Left ventricle myocardium inferior (tissue), 1 donor: ENCODE measurements at regions not wholly inside any gene's neighbourhood (a gene's known extent, or its start where the extent isn't known, plus 50 kb on each side); places are given as distances from the start of the nearest gene placed in this dataset.

Experiments
- DNase-seq: peaks from one replicate; pipeline ENCODE4 v3.0.0-alpha.2; 2020
- H3K27ac ChIP-seq: fragments of 200-600 bp; replicated peaks from 2 replicates; pipeline ENCODE4 v1.8.0; 2021
- H3K27me3 ChIP-seq: fragments of 200-600 bp; 2 replicates; pipeline ENCODE4 v1.8.0; 2021; ENCODE audit warnings: low read depth
- H3K36me3 ChIP-seq: fragments of 200-600 bp; 2 replicates; pipeline ENCODE4 v1.8.0; 2021
- H3K4me1 ChIP-seq: fragments of 200-600 bp; 2 replicates; pipeline ENCODE4 v1.8.0; 2021
- H3K4me3 ChIP-seq: fragments of 200-600 bp; 2 replicates; pipeline ENCODE4 v1.8.0; 2021; ENCODE audit warnings: mild to moderate bottlenecking, moderate library complexity
- H3K9me3 ChIP-seq: fragments of 200-600 bp; replicated peaks from 2 replicates; pipeline ENCODE4 v1.8.0; 2021
- CTCF ChIP-seq: fragments of 200-600 bp; IDR thresholded peaks from 2 replicates; pipeline ENCODE4 v1.8.0; 2021; ENCODE audit warnings: antibody characterized with exemption, mild to moderate bottlenecking, borderline replicate concordance
- intact Hi-C: fragments of 100-400 bp; cut with micrococcal nuclease; formaldehyde crosslinking; loops from one replicate; pipeline ENCODE4 v1.11.0; 2022
- donor health status: DM: no; HTN: yes; CAD: no; lungs with severe emphysema.

- Histone ChIP-seq H3K27ac (no peak overlapping the region), H3K9me3 (no peaks in the 10 kb centered on the region), H3K27me3 (no peaks in the 10 kb centered on the region), H3K36me3 (peaks cover 10% of the 10 kb centered on the region), H3K4me1 (peaks cover 9% of the 10 kb centered on the region), H3K4me3 (no peak overlapping the region)
- intact Hi-C loops, result no loop called here
- TF ChIP-seq CTCF, result no peak
- no peak for DNase-seq
Observed at GRCh38 chr6:150730801-150731457, 131.2 kb downstream of the PLEKHG1 start.

DNA sequence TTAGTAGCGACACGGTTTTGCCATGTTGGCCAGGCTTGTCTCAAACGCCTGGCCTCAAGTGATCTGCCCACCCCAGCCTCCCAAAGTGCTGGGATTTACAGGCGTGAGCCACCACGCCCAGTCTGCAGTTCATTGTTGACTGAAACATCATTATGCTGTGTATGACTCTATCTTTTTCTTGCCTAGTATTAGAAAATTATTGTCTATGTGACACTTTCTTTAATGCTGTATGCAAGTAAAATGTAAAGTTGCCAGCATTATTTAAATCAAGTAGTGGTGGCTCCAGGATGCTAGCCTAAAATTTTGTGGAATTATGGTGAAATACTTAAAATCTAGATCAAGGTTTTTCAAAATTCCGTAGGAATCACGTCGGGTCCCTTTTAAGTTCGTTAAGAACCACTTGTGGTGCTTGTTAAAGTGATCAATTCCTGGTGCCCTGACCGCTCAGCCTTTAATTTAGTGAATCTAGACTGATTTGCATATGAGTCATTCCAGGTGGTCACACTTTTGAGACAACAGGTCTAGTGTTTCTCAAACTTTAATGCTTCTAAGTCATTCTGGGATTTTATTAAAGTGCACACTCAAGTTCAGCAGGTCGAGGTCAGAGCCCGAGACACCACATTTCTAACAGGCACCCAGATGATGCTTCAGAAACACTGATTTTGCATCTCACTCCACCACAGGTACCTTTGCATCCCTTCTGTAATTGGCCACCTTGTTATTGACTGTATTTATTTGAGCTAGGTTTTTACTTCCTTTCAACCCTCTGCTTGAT lies 132.6 kb upstream of the MTHFD1L start:
- Histone ChIP-seq H3K36me3 (peaks cover 10% of the 10 kb centered on the region), H3K4me3 (no peak overlapping the region), H3K27ac (no peak overlapping the region), H3K4me1 (peaks cover 12% of the 10 kb centered on the region), H3K27me3 (no peaks in the 10 kb centered on the region), H3K9me3 (no peaks in the 10 kb centered on the region)
- DNase-seq, result no peak
- TF ChIP-seq CTCF, result no peak
- intact Hi-C loops, result no loop called here

- peaks cover 12% of the 10 kb centered on the region for H3K4me1 ChIP-seq
- DNase-seq, result no peak
- peaks cover 10% of the 10 kb centered on the region for H3K36me3 ChIP-seq
- intact Hi-C loops, result no loop called here
- no peak for TF ChIP-seq CTCF
- no peak overlapping the region for H3K27ac ChIP-seq
- H3K27me3 ChIP-seq, result no peaks in the 10 kb centered on the region
- no peaks in the 10 kb centered on the region for H3K9me3 ChIP-seq
- no peak overlapping the region for H3K4me3 ChIP-seq
Observed at GRCh38 chr6:150733726-150734125, 131.8 kb upstream of the MTHFD1L start.

- H3K4me3 ChIP-seq, result no peak overlapping the region
- intact Hi-C loops, result no loop called here
- peaks cover 10% of the 10 kb centered on the region for H3K36me3 ChIP-seq
- H3K4me1 ChIP-seq, result peaks cover 12% of the 10 kb centered on the region
- no peaks in the 10 kb centered on the region for H3K27me3 ChIP-seq
- H3K27ac ChIP-seq, result no peak overlapping the region
- no peak for DNase-seq
- no peak for TF ChIP-seq CTCF
- no peaks in the 10 kb centered on the region for H3K9me3 ChIP-seq
Observed at GRCh38 chr6:150734235-150734634, 131.3 kb upstream of the MTHFD1L start.

DNA sequence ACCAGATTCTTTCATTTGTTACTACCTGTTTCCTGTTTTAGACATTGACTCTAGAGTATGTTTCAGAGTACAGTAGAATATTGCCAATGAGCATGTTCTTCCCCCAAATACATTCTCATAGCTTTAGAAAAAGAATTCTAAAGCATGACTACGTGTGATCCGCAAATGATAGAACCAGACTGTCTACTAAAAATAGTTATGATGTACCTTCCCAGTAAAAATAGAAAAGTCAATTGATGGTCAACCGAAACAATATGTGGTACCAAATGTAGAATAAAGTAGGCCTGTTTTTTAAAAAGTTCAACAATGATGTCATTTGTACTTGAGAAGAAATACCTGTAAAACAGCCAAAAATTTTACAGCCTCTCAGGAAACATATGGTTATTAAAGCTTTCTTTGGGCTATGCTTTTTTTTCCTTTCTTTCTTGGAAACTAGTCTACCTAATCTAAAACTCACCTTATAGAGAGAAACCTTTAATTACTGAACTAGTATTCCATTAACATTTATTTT lies 130.1 kb upstream of the MTHFD1L start:
- H3K9me3 ChIP-seq, result no peaks in the 10 kb centered on the region
- intact Hi-C loops, result no loop called here
- no peaks in the 10 kb centered on the region for H3K27me3 ChIP-seq
- H3K4me3 ChIP-seq, result no peak overlapping the region
- peaks cover 10% of the 10 kb centered on the region for H3K36me3 ChIP-seq
- TF ChIP-seq CTCF, result no peak
- peak overlapping the region; percentile 36 for H3K27ac ChIP-seq
- DNase-seq, result no peak
- peaks cover 21% of the 10 kb centered on the region for H3K4me1 ChIP-seq
